Tibial nerve (tissue), 4 donors: ENCODE measurements at regions not wholly inside any gene's neighbourhood (a gene's known extent, or its start where the extent isn't known, plus 50 kb on each side); places are given as distances from the start of the nearest gene placed in this dataset.
A peak's percentile ranks its signal among the peaks of the same experiment; 100 is the strongest.
"Not testable (repeated sequence)": the region's sequence is repeated elsewhere in the genome, so short reads cannot be mapped to it uniquely, and the experiment has no call there.

ENCODE experiments used
- DNase-seq, 2 donors: peaks; one replicate each; pipeline ENCODE4 v3.0.0-alpha.2; 2019; ENCODE audit warnings: low spot score in 2 of 2
- H3K27ac ChIP-seq, 4 donors: fragments of 200-600 bp; sonication (generic) in 3 of 4; one replicate each; pipeline ENCODE4 v1.5.1; 2017 to 2019; ENCODE audit warnings: mild to moderate bottlenecking in 1 of 4
- H3K27me3 ChIP-seq, 2 donors: fragments of 200-600 bp; sonication (generic) in 1 of 2; one replicate each; pipeline versions ENCODE4 v1.5.1 to v1.6.0; 2017 to 2019
- H3K36me3 ChIP-seq, 3 donors: fragments of 200-600 bp; sonication (generic); one replicate each; pipeline ENCODE4 v1.5.1; 2018 to 2019
- H3K4me1 ChIP-seq, 4 donors: fragments of 200-600 bp; sonication (generic) in 3 of 4; one replicate each; pipeline ENCODE4 v1.5.1; 2017 to 2019
- H3K4me3 ChIP-seq, 4 donors: fragments of 200-600 bp; sonication (generic) in 3 of 4; one replicate each; pipeline ENCODE4 v1.5.1; 2017 to 2019; ENCODE audit warnings: mild to moderate bottlenecking in 1 of 4, moderate library complexity in 1 of 4
- H3K9me3 ChIP-seq, 4 donors: fragments of 200-600 bp; sonication (generic) in 3 of 4; one replicate each; pipeline ENCODE4 v1.5.1; 2017 to 2019
- EP300 ChIP-seq, 2 donors: sonication (generic); formaldehyde crosslinking; IDR thresholded peaks; one replicate each; pipeline ENCODE4 v1.6.1; 2017; ENCODE audit warnings: antibody characterized with exemption in 2 of 2, mild to moderate bottlenecking in 1 of 2
- POLR2A ChIP-seq, 2 donors: fragments of 450-650 bp; IDR thresholded peaks; one replicate each; pipeline ENCODE4 v1.6.1; 2017; ENCODE audit warnings: antibody characterized with exemption in 2 of 2, mild to moderate bottlenecking in 2 of 2, moderate library complexity in 2 of 2
- WGBS, 2 donors: methylation state at CpG; one replicate each; pipeline ENCODE4 v1.1.5; 2018; 5-methylcytosine and 5-hydroxymethylcytosine counted together
- TF ChIP-seq, protein P1 (sequence below), 5 experiments: fragments of 200-600 bp in 3 of 5; fragments of 450-650 bp in 2 of 5; sonication (generic) in 3 of 5; IDR thresholded peaks; one replicate each; pipeline ENCODE4 v1.5.1; 2016 to 2019; ENCODE audit warnings: antibody characterized with exemption in 5 of 5, mild to moderate bottlenecking in 3 of 5, moderate library complexity in 2 of 5

GRCh38 chr12:107377596-107378385 is 284.4 kb upstream of the CRY1 start:
- no peaks in the 10 kb centered on the region for H3K27me3 ChIP-seq
- no peak overlapping the region for H3K4me3 ChIP-seq
- 84 to 85% methylated on average over 6 of the region's 6 CpGs for WGBS, 2 donors
- TF ChIP-seq, protein P1, sequence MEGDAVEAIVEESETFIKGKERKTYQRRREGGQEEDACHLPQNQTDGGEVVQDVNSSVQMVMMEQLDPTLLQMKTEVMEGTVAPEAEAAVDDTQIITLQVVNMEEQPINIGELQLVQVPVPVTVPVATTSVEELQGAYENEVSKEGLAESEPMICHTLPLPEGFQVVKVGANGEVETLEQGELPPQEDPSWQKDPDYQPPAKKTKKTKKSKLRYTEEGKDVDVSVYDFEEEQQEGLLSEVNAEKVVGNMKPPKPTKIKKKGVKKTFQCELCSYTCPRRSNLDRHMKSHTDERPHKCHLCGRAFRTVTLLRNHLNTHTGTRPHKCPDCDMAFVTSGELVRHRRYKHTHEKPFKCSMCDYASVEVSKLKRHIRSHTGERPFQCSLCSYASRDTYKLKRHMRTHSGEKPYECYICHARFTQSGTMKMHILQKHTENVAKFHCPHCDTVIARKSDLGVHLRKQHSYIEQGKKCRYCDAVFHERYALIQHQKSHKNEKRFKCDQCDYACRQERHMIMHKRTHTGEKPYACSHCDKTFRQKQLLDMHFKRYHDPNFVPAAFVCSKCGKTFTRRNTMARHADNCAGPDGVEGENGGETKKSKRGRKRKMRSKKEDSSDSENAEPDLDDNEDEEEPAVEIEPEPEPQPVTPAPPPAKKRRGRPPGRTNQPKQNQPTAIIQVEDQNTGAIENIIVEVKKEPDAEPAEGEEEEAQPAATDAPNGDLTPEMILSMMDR (IDR thresholded peaks at IDR 0.05), result no peak
- H3K4me1 ChIP-seq, result peaks cover 0 to 7% (median 2%) of the 10 kb centered on the region in 4 donors
- DNase-seq, result no peak
- H3K27ac ChIP-seq, result no peak overlapping the region
- no peaks in the 10 kb centered on the region for H3K9me3 ChIP-seq
- H3K36me3 ChIP-seq, result no peaks in the 10 kb centered on the region

DNA sequence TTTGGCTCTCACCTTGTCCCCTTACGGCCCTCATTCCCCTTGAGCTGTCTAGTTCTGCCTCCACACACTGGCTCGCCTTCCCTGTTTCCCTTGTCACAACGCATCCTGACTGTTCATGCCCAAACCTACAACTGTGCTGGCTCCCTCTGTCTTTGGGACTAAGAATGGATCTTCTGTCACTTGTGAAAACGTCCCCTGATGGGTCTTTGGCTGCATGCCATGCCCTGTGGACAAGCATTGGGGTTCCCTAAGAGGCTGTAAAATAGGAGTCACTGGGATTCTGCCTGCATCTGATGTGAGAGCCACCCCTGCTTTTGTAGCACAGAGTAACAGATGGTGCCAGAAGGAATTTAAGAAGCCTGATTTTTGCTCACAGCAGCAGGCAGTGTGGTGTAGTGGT is 285.3 kb upstream of the CRY1 start:
- Histone ChIP-seq H3K36me3 (no peaks in the 10 kb centered on the region), H3K9me3 (no peaks in the 10 kb centered on the region), H3K4me3 (no peak overlapping the region), H3K27me3 (no peaks in the 10 kb centered on the region), H3K4me1 (peaks cover 0 to 7% (median 2%) of the 10 kb centered on the region in 4 donors), H3K27ac (no peak overlapping the region)
- WGBS, 2 donors, result 65 to 76% methylated on average over 4 of the region's 4 CpGs
- no peak for DNase-seq
- TF ChIP-seq POLR2A (IDR thresholded peaks at IDR 0.05) (no peak), EP300 (IDR thresholded peaks at IDR 0.05) (no peak)
- TF ChIP-seq, protein P1 (IDR thresholded peaks at IDR 0.05), result no peak

- whole genome bisulfite sequencing, 2 donors, result 80 to 91% methylated on average over 6 of the region's 6 CpGs
- DNase-seq, result not testable (repeated sequence)
Measured at GRCh38 chr12:107379142-107379851, 285.9 kb upstream of the CRY1 start.

GRCh38 chr12:107379852-107380567 is 286.7 kb upstream of the CRY1 start:
- peak in 1 of 2 donors; percentile 11 for DNase-seq
- TF ChIP-seq EP300 (IDR thresholded peaks at IDR 0.05), result no peak
- TF ChIP-seq, protein P1 (IDR thresholded peaks at IDR 0.05), result no peak
- no peak for TF ChIP-seq POLR2A (IDR thresholded peaks at IDR 0.05)
- Histone ChIP-seq H3K27me3 (no peaks in the 10 kb centered on the region), H3K9me3 (no peaks in the 10 kb centered on the region), H3K4me1 (peaks cover 0 to 7% (median 2%) of the 10 kb centered on the region in 4 donors), H3K27ac (no peak overlapping the region), H3K4me3 (no peak overlapping the region), H3K36me3 (no peaks in the 10 kb centered on the region)
- 38 to 58% methylated on average over 12 to 15 of the region's 15 CpGs for WGBS, 2 donors

More at GRCh38 chr12:107379142-107379851, 285.9 kb upstream of the CRY1 start:
- H3K36me3 ChIP-seq, H3K9me3 ChIP-seq, H3K4me1 ChIP-seq, H3K27me3 ChIP-seq, H3K4me3 ChIP-seq, H3K27ac ChIP-seq: not testable (repeated sequence)

GRCh38 chr12:107384645-107385044 is 291.3 kb upstream of the CRY1 start:
- WGBS, 2 donors, result 79 to 90% methylated on average over 4 to 6 of the region's 6 CpGs
- H3K27me3 ChIP-seq, result no peaks in the 10 kb centered on the region
- H3K36me3 ChIP-seq, result no peaks in the 10 kb centered on the region
- no peak overlapping the region for H3K4me3 ChIP-seq
- peaks cover 0 to 7% (median 2%) of the 10 kb centered on the region in 4 donors for H3K4me1 ChIP-seq
- H3K27ac ChIP-seq, result no peak overlapping the region
- TF ChIP-seq, protein P1 (IDR thresholded peaks at IDR 0.05), result no peak
- TF ChIP-seq EP300 (IDR thresholded peaks at IDR 0.05), result no peak
- no peak for TF ChIP-seq POLR2A (IDR thresholded peaks at IDR 0.05)
- H3K9me3 ChIP-seq, result peaks cover 0 to 5% (median 0%) of the 10 kb centered on the region in 4 donors
- DNase-seq, result no peak
